Endothelial cell (in vitro differentiated cells): ENCODE measurements at regions not wholly inside any gene's neighbourhood (a gene's known extent, or its start where the extent isn't known, plus 50 kb on each side); places are given as distances from the start of the nearest gene placed in this dataset.

Experiments used
- DNase-seq: peaks from one replicate; pipeline ENCODE4 v3.0.0; 2021; ENCODE audit warnings: low spot score
- H3K27ac Mint-ChIP-seq: one replicate; pipeline ENCODE4 v1.8.0; 2021; ENCODE audit warnings: mixed read lengths, inconsistent platforms; ENCODE audit not compliant: unreplicated experiment
- H3K27me3 Mint-ChIP-seq: one replicate; pipeline ENCODE4 v1.8.0; 2021; ENCODE audit warnings: mild to moderate bottlenecking, moderate library complexity, mixed read lengths, inconsistent platforms; ENCODE audit not compliant: unreplicated experiment
- H3K36me3 Mint-ChIP-seq: one replicate; pipeline ENCODE4 v1.8.0; 2021; ENCODE audit warnings: mild to moderate bottlenecking, low read depth, mixed read lengths, inconsistent platforms; ENCODE audit not compliant: unreplicated experiment
- H3K4me1 Mint-ChIP-seq: one replicate; pipeline ENCODE4 v1.8.0; 2021; ENCODE audit warnings: mild to moderate bottlenecking, mixed read lengths, inconsistent platforms; ENCODE audit not compliant: unreplicated experiment
- H3K4me3 Mint-ChIP-seq: one replicate; pipeline ENCODE4 v1.8.0; 2021; ENCODE audit warnings: mild to moderate bottlenecking, mixed read lengths, inconsistent platforms; ENCODE audit not compliant: unreplicated experiment
- H3K9me3 Mint-ChIP-seq: one replicate; pipeline ENCODE4 v1.8.0; 2021; ENCODE audit warnings: mixed read lengths, inconsistent platforms; ENCODE audit not compliant: unreplicated experiment
- TF ChIP-seq, protein P1 (sequence below): fragments of 200-600 bp; sonication (generic); IDR thresholded peaks from one replicate; pipeline ENCODE4 v1.5.0; 2021; ENCODE audit warnings: antibody characterized with exemption; ENCODE audit not compliant: unreplicated experiment

DNA sequence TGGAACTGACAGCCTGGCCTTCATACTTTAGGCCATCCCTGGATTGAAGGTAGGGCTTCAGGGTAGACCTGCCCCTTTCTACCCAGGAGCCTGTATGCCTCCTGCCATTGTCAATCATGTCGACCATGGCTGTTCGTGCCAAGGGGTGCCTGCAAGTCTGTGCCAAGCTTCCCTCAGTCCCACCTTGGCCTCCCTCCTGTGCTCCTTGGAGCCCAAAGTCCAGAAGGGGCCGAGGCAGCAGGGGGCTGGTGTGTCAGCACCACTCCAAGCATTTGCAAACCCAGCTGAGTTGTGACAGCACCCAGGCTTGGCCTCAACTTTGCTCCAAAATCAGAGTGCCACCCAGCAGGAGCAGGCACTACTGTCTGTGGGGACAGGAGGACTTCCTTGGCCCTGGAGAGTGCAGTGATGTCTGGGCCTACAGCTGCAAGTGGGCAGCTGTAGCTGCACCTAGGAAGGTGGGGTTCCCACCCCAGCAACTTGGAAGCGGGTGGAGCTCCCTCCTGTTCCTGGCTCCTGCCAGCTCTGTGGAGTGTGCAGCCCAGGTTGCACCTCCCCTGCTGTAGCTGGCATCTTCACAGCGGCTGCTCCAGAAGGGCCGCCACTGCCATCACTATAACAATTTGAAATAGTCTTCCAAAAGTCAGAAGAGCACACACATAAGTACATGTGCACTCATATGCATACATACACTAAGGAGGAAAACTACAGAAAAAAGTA is 1719.3 kb downstream of the HACE1 start:
- Mint-ChIP-seq H3K4me1 (no peaks in the 10 kb centered on the region), H3K27ac (no peak overlapping the region), H3K36me3 (no peaks in the 10 kb centered on the region), H3K4me3 (no peak overlapping the region), H3K9me3 (no peaks in the 10 kb centered on the region), H3K27me3 (no peaks in the 10 kb centered on the region)
- TF ChIP-seq, protein P1, sequence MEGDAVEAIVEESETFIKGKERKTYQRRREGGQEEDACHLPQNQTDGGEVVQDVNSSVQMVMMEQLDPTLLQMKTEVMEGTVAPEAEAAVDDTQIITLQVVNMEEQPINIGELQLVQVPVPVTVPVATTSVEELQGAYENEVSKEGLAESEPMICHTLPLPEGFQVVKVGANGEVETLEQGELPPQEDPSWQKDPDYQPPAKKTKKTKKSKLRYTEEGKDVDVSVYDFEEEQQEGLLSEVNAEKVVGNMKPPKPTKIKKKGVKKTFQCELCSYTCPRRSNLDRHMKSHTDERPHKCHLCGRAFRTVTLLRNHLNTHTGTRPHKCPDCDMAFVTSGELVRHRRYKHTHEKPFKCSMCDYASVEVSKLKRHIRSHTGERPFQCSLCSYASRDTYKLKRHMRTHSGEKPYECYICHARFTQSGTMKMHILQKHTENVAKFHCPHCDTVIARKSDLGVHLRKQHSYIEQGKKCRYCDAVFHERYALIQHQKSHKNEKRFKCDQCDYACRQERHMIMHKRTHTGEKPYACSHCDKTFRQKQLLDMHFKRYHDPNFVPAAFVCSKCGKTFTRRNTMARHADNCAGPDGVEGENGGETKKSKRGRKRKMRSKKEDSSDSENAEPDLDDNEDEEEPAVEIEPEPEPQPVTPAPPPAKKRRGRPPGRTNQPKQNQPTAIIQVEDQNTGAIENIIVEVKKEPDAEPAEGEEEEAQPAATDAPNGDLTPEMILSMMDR: no peak
- no peak for DNase-seq

- no peaks in the 10 kb centered on the region for H3K27me3 Mint-ChIP-seq
- H3K27ac Mint-ChIP-seq: no peak overlapping the region
- H3K9me3 Mint-ChIP-seq: no peaks in the 10 kb centered on the region
- TF ChIP-seq, protein P1: no peak
- no peaks in the 10 kb centered on the region for H3K36me3 Mint-ChIP-seq
- no peaks in the 10 kb centered on the region for H3K4me1 Mint-ChIP-seq
- H3K4me3 Mint-ChIP-seq: no peak overlapping the region
- DNase-seq: no peak
Observed at GRCh38 chr6:103139377-103139776, 1720.3 kb downstream of the HACE1 start.

DNA sequence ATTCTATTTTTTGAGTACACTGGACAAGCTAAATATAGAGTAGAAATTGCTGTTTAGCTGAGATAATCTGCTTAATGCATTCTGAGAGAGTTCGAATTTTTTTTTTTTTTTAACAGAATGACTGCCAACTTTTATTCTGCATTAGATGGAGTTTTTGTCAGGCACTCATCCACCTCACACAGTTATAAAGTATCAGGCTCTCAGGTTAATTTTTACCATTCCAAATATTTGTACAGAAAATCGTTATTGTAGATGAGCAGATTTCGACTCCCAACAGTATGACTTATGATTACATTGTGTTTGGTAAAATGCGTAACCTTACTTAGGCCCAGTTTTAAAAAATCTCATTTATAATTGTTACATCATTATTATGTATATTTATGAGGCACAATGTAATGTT is 1731.0 kb downstream of the GRIK2 start:
- H3K4me3 Mint-ChIP-seq: no peak overlapping the region
- no peaks in the 10 kb centered on the region for H3K36me3 Mint-ChIP-seq
- DNase-seq: no peak
- no peak overlapping the region for H3K27ac Mint-ChIP-seq
- H3K9me3 Mint-ChIP-seq: no peaks in the 10 kb centered on the region
- H3K27me3 Mint-ChIP-seq: peaks cover 1% of the 10 kb centered on the region
- TF ChIP-seq, protein P1: no peak
- no peaks in the 10 kb centered on the region for H3K4me1 Mint-ChIP-seq

- peak; percentile 85 for DNase-seq
- Mint-ChIP-seq H3K27me3 (peaks cover 1% of the 10 kb centered on the region), H3K36me3 (no peaks in the 10 kb centered on the region), H3K4me1 (no peaks in the 10 kb centered on the region), H3K27ac (no peak overlapping the region), H3K4me3 (no peak overlapping the region), H3K9me3 (no peaks in the 10 kb centered on the region)
- TF ChIP-seq, protein P1: peak; percentile 65
Observed at GRCh38 chr6:103122766-103123601, 1729.5 kb downstream of the GRIK2 start.

DNA sequence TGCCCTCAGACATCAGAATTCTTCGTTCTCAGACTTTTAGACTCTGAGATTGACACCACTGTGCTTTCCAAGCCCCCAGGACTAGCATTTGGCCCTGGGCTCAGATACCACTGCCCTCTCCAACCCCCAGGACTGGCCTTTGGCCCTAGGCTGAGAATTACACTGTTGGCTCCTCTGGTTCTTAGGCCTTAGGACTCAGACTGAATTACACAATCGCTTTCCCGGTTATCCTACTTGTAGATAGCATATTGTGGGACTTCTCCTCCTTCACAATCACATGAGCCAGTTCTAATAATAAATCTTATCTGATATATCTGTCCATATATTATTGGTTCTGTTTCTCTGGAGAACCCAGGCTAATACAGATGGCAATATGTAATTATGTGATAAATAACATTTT is 1725.5 kb downstream of the GRIK2 start:
- no peak for DNase-seq
- Mint-ChIP-seq H3K4me1 (no peaks in the 10 kb centered on the region), H3K27me3 (peaks cover 1% of the 10 kb centered on the region)

More for the DNA sequence above, 1725.5 kb downstream of the GRIK2 start:
- H3K4me3 Mint-ChIP-seq: no peak overlapping the region
- no peaks in the 10 kb centered on the region for H3K36me3 Mint-ChIP-seq
- no peak overlapping the region for H3K27ac Mint-ChIP-seq
- H3K9me3 Mint-ChIP-seq: no peaks in the 10 kb centered on the region
- TF ChIP-seq, protein P1: no peak
